Right lobe of liver (tissue), 4 donors: ENCODE measurements at regions not wholly inside any gene's neighbourhood (a gene's known extent, or its start where the extent isn't known, plus 50 kb on each side); places are given as distances from the start of the nearest gene placed in this dataset.

ENCODE experiments used
- POLR2A ChIP-seq: fragments of 450-650 bp; IDR thresholded peaks from one replicate; pipeline ENCODE4 v1.6.1; 2017; ENCODE audit warnings: antibody characterized with exemption, mild to moderate bottlenecking
- TF ChIP-seq, protein P1 (sequence below), 4 donors: fragments of 200-600 bp in 3 of 4; fragments of 450-650 bp in 1 of 4; IDR thresholded peaks; one replicate each; pipeline versions ENCODE4 v1.5.1 to v1.8.0; 2016 to 2022; ENCODE audit warnings: antibody characterized with exemption in 4 of 4, mild to moderate bottlenecking in 2 of 4
- donor health status: DM: no; HTN: no; CAD: no.
- donor health status: DM: no; HTN: no; CAD: no.
- donor health status: DM: no; HTN: yes; CAD: no.

DNA sequence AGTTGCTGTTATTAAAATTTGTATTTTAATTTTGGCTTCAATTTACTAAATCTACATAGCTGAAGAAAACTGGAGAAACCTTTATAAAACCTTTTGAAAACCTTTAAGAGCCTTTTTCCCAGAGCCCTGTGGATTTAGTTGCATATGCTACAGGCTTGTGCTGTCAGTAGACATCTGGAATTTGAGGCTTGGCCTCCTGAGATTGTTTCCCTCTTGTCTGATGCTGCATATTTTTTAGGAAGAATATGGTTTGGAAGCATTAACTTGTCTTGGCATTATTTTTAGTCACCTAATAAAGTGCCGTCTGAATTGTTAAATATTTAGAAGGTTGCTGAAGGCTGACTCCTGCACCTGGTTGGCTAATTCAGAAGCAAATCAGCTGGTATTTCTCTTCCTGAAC is 369.4 kb downstream of the UTRN start:
- TF ChIP-seq, protein P1, sequence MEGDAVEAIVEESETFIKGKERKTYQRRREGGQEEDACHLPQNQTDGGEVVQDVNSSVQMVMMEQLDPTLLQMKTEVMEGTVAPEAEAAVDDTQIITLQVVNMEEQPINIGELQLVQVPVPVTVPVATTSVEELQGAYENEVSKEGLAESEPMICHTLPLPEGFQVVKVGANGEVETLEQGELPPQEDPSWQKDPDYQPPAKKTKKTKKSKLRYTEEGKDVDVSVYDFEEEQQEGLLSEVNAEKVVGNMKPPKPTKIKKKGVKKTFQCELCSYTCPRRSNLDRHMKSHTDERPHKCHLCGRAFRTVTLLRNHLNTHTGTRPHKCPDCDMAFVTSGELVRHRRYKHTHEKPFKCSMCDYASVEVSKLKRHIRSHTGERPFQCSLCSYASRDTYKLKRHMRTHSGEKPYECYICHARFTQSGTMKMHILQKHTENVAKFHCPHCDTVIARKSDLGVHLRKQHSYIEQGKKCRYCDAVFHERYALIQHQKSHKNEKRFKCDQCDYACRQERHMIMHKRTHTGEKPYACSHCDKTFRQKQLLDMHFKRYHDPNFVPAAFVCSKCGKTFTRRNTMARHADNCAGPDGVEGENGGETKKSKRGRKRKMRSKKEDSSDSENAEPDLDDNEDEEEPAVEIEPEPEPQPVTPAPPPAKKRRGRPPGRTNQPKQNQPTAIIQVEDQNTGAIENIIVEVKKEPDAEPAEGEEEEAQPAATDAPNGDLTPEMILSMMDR (IDR thresholded peaks at IDR 0.05), result no peak
- no peak for TF ChIP-seq POLR2A
